ENCODE measurements at regions not wholly inside any gene's neighbourhood (a gene's known extent, or its start where the extent isn't known, plus 50 kb on each side); places are given as distances from the start of the nearest gene placed in this dataset.

- TF ChIP-seq CTCF (IDR thresholded peaks at IDR 0.05) = no peak
- Histone ChIP-seq H3K27me3 (no peaks in the 10 kb centered on the region), H3K27ac (no peak overlapping the region), H3K9me3 (no peaks in the 10 kb centered on the region), H3K4me3 (no peak overlapping the region), H3K4me1 (no peaks in the 10 kb centered on the region), H3K36me3 (no peaks in the 10 kb centered on the region)
- FAIRE-seq = no peak
- intact Hi-C loops (cut with DNase I) = no loop called here
- no peak for DNase-seq
- peak in 3 of 4 donors; percentile 24 to 37 (median 35) for ATAC-seq
- WGBS, 2 donors = 78 to 82% methylated on average over 5 of the region's 5 CpGs
These were observed 245.6 kb upstream of the RGS6 start for GRCh38 chr14:71686677-71687076.

GRCh38 chr14:71687166-71687831 is 244.9 kb upstream of the RGS6 start:
- H3K27ac ChIP-seq = no peak overlapping the region
- ATAC-seq (no peak), FAIRE-seq (no peak), DNase-seq (no peak)
- WGBS, 2 donors = 78 to 79% methylated on average over 2 of the region's 2 CpGs
- no peaks in the 10 kb centered on the region for H3K27me3 ChIP-seq
- no peaks in the 10 kb centered on the region for H3K9me3 ChIP-seq
- H3K4me3 ChIP-seq = no peak overlapping the region
- no peaks in the 10 kb centered on the region for H3K4me1 ChIP-seq
- TF ChIP-seq CTCF (IDR thresholded peaks at IDR 0.05) = no peak
- no peaks in the 10 kb centered on the region for H3K36me3 ChIP-seq
- intact Hi-C loops (cut with DNase I) = no loop called here

GRCh38 chr14:71688576-71688975 is 243.7 kb upstream of the RGS6 start:
- Histone ChIP-seq H3K9me3 (no peaks in the 10 kb centered on the region), H3K4me3 (no peak overlapping the region), H3K4me1 (no peaks in the 10 kb centered on the region), H3K36me3 (no peaks in the 10 kb centered on the region), H3K27me3 (no peaks in the 10 kb centered on the region), H3K27ac (no peak overlapping the region)
- no peak for FAIRE-seq
- 68 to 75% methylated on average over 4 of the region's 4 CpGs for WGBS, 2 donors
- no peak for DNase-seq
- peak in 3 of 4 donors; percentile 28 to 55 (median 40) for ATAC-seq
- intact Hi-C loops (cut with DNase I) = no loop called here
- no peak for TF ChIP-seq CTCF (IDR thresholded peaks at IDR 0.05)

GRCh38 chr14:71690478-71690877 is 241.8 kb upstream of the RGS6 start:
- H3K4me3 ChIP-seq = no peak overlapping the region
- ATAC-seq = no peak
- H3K27ac ChIP-seq = no peak overlapping the region
- no peak for TF ChIP-seq CTCF (IDR thresholded peaks at IDR 0.05)
- no peak for FAIRE-seq
- H3K27me3 ChIP-seq = no peaks in the 10 kb centered on the region
- DNase-seq = no peak
- H3K9me3 ChIP-seq = no peaks in the 10 kb centered on the region
- WGBS, 2 donors = 95 to 98% methylated on average over 2 of the region's 2 CpGs
- H3K4me1 ChIP-seq = no peaks in the 10 kb centered on the region
- no peaks in the 10 kb centered on the region for H3K36me3 ChIP-seq
- intact Hi-C loops (cut with DNase I) = no loop called here

- intact Hi-C loops (cut with DNase I) = no loop called here
- no peak overlapping the region for H3K4me3 ChIP-seq
- no peak for FAIRE-seq
- 73 to 78% methylated on average over 4 of the region's 4 CpGs for WGBS, 2 donors
- ATAC-seq = no peak
- H3K9me3 ChIP-seq = no peaks in the 10 kb centered on the region
- no peaks in the 10 kb centered on the region for H3K4me1 ChIP-seq
- DNase-seq = no peak
- H3K27me3 ChIP-seq = no peaks in the 10 kb centered on the region
- no peak overlapping the region for H3K27ac ChIP-seq
- no peak for TF ChIP-seq CTCF (IDR thresholded peaks at IDR 0.05)
- H3K36me3 ChIP-seq = no peaks in the 10 kb centered on the region
These were observed 239.7 kb upstream of the RGS6 start for GRCh38 chr14:71692496-71692895.
